Kidney (tissue), 13 donors: ENCODE measurements at regions not wholly inside any gene's neighbourhood (a gene's known extent, or its start where the extent isn't known, plus 50 kb on each side); places are given as distances from the start of the nearest gene placed in this dataset.

ENCODE experiments used
- DNase-seq, 5 donors: peaks; one replicate each; pipeline ENCODE4 v3.0.0-alpha.2; 2013 to 2020
- FAIRE-seq: peaks from 2 replicates; lab custom pipeline; 2012; peaks lifted over from hg19 to GRCh38; lab: Jason Lieb, UNC
- H3K27ac ChIP-seq, 2 donors: one replicate each; pipeline ENCODE4 v1.7.0; 2013; ENCODE audit warnings: low read depth in 2 of 2, low read length in 2 of 2, inconsistent platforms in 1 of 2
- H3K27me3 ChIP-seq: one replicate; pipeline ENCODE4 v1.7.1; 2013; ENCODE audit warnings: low read length, inconsistent platforms; ENCODE audit not compliant: control insufficient read depth, insufficient read depth
- H3K36me3 ChIP-seq, 3 donors: one replicate each; pipeline versions ENCODE4 v1.7.0 to v1.7.1; 2013; ENCODE audit warnings: low read length in 3 of 3, control low read depth in 1 of 3, inconsistent platforms in 1 of 3; ENCODE audit not compliant: insufficient read depth in 3 of 3, control insufficient read depth in 2 of 3
- H3K4me1 ChIP-seq, 3 donors: one replicate each; pipeline versions ENCODE4 v1.7.0 to v1.7.1; 2013; ENCODE audit warnings: low read length in 3 of 3, inconsistent platforms in 1 of 3, low read depth in 1 of 3; ENCODE audit not compliant: control insufficient read depth in 2 of 3, insufficient read depth in 2 of 3
- H3K4me3 ChIP-seq, 3 donors: one replicate each; pipeline versions ENCODE4 v1.7.0 to v1.8.1; 2013; ENCODE audit warnings: low read length in 3 of 3, control low read depth in 1 of 3, inconsistent platforms in 1 of 3
- H3K9ac ChIP-seq, 3 donors: one replicate each; pipeline versions ENCODE4 v1.7.0 to v1.7.1; 2013; ENCODE audit warnings: low read length in 3 of 3, control low read depth in 1 of 3, inconsistent platforms in 1 of 3
- H3K9me3 ChIP-seq, 3 donors: one replicate each; pipeline versions ENCODE4 v1.7.0 to v1.7.1; 2013; ENCODE audit warnings: low read length in 3 of 3, control low read depth in 1 of 3, inconsistent platforms in 1 of 3; ENCODE audit not compliant: control insufficient read depth in 2 of 3, insufficient read depth in 1 of 3
- intact Hi-C: fragments of 100-400 bp; cut with DNase I; formaldehyde crosslinking; loops from one replicate; pipeline ENCODE4 v1.11.1; 2022
- TF ChIP-seq, protein P1 (sequence below): IDR thresholded peaks from 3 replicates; pipeline ENCODE4 v1.5.1; 2012; ENCODE audit warnings: mild to moderate bottlenecking, moderate library complexity, borderline replicate concordance; ENCODE audit not compliant: insufficient read depth; ENCODE audit errors: extremely low read depth
- donor health status: control.
- donor health status: control.
- donor health status: control.
- donor health status: control.
- donor health status: control.
- donor health status: DM: yes; HTN: yes; CAD: no.
- donor health status: Normal renal cell carcinoma (clear cell type).

DNA sequence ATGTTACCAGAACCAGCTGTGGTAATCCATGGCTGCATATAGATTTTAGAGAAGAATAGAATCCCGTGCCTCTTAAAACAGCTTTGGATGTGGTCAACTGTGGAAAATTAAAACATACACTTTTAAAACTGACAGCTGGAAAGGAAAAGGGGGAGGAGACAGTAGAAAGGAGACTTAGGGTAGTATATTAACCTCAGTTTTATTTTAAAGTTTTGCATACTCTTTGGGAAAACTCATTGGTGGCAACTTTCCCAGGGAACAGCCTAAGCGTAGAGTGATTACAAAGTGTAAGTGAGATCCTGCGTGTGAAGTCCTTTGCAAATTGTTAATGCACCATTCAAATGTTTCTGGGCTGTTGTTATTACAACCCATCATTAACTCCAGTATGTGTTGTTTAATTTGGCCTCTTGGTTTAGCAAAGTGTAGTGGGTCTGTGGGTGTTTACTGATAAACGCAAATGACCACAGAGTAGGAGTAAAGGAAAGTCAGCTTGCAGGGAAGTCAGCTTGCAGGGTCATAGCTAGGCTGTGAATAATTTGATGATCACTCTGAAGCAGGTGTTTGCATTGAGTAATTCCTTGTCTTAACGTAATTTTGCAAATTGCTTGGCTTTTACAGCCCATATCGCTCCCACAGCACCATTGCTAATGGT lies 88.0 kb upstream of the DBX1 start:
- FAIRE-seq (no peak), DNase-seq (no peak)
- Histone ChIP-seq H3K4me1 (no peaks in the 10 kb centered on the region), H3K9ac (no peak overlapping the region), H3K36me3 (no peaks in the 10 kb centered on the region), H3K27me3 (no peaks in the 10 kb centered on the region), H3K9me3 (no peaks in the 10 kb centered on the region), H3K27ac (no peak overlapping the region), H3K4me3 (no peak overlapping the region)
- intact Hi-C loops, result no loop called here
- TF ChIP-seq, protein P1, sequence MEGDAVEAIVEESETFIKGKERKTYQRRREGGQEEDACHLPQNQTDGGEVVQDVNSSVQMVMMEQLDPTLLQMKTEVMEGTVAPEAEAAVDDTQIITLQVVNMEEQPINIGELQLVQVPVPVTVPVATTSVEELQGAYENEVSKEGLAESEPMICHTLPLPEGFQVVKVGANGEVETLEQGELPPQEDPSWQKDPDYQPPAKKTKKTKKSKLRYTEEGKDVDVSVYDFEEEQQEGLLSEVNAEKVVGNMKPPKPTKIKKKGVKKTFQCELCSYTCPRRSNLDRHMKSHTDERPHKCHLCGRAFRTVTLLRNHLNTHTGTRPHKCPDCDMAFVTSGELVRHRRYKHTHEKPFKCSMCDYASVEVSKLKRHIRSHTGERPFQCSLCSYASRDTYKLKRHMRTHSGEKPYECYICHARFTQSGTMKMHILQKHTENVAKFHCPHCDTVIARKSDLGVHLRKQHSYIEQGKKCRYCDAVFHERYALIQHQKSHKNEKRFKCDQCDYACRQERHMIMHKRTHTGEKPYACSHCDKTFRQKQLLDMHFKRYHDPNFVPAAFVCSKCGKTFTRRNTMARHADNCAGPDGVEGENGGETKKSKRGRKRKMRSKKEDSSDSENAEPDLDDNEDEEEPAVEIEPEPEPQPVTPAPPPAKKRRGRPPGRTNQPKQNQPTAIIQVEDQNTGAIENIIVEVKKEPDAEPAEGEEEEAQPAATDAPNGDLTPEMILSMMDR, result no peak

GRCh38 chr11:20247591-20248007 lies 87.3 kb upstream of the DBX1 start:
- TF ChIP-seq, protein P1, result no peak
- no peaks in the 10 kb centered on the region for H3K9me3 ChIP-seq

GRCh38 chr11:20243974-20244373 lies 83.7 kb upstream of the DBX1 start:
- TF ChIP-seq, protein P1, result no peak
- Histone ChIP-seq H3K27me3 (no peaks in the 10 kb centered on the region), H3K4me1 (peaks cover 0 to under 1% (median 0%) of the 10 kb centered on the region in 3 donors), H3K27ac (no peak overlapping the region), H3K9me3 (peaks cover 0 to 3% (median 0%) of the 10 kb centered on the region in 3 donors), H3K36me3 (no peaks in the 10 kb centered on the region), H3K9ac (no peak overlapping the region), H3K4me3 (no peak overlapping the region)
- no peak for FAIRE-seq
- DNase-seq, result no peak
- intact Hi-C loops, result no loop called here

More at GRCh38 chr11:20247591-20248007, 87.3 kb upstream of the DBX1 start:
- no peak for FAIRE-seq
- H3K27me3 ChIP-seq, result no peaks in the 10 kb centered on the region
- intact Hi-C loops, result no loop called here
- no peaks in the 10 kb centered on the region for H3K36me3 ChIP-seq
- H3K4me3 ChIP-seq, result no peak overlapping the region
- no peak overlapping the region for H3K27ac ChIP-seq
- H3K4me1 ChIP-seq, result no peaks in the 10 kb centered on the region
- no peak overlapping the region for H3K9ac ChIP-seq
- peak in 1 of 5 donors; percentile 12 for DNase-seq
